GM21576 (cell line): ENCODE measurements at regions not wholly inside any gene's neighbourhood (a gene's known extent, or its start where the extent isn't known, plus 50 kb on each side); places are given as distances from the start of the nearest gene placed in this dataset.
"Not testable (repeated sequence)": the region's sequence is repeated elsewhere in the genome, so short reads cannot be mapped to it uniquely, and the experiment has no call there.

Experiments used
- ATAC-seq: cut with Tn5 transposase; IDR thresholded peaks from one replicate; pipeline ENCODE4 v1.9.1; 2021; ENCODE audit warnings: mild to moderate bottlenecking, moderate library complexity; ENCODE audit not compliant: unreplicated experiment

DNA sequence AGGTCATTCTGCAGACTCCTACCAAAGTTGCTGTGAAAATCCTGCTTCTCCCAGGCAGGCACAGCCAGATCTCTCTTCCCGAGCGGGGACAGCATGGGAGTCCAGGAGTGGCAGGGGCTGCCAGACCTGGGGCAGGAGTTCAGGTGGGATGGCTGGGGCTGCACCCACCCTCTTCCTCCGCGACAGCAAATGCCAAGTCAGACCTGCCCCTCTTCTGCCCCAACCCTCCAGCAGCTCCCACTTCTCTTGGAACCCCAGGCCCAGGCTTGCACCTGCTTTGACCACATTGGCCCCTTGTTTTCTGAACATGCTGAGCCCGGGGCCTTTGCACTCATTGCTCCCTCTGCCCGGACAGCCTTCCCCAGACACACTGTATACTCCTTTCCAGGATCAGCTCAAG, 288.2 kb upstream of the HS6ST1 start:
- no peak for ATAC-seq

DNA sequence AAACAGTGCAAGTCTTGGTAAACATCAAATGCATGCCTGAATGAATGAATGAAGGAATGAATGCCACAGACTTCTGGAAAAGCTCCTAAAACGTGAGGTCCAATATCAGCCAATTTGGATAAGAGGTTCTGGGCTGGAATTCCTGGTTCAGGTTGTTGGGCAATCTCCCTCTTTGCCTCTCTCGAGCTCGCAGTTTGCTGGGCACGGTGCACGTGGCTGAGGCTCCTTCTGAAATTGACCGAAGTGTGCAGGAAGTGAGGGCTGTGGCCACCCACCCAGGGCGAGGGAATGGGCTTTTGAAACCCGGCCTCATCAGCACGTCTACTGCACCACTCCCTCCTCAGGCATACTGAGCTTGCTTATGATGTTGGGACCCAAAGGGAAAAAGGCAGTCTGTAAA, 288.8 kb upstream of the HS6ST1 start:
- ATAC-seq = no peak

DNA sequence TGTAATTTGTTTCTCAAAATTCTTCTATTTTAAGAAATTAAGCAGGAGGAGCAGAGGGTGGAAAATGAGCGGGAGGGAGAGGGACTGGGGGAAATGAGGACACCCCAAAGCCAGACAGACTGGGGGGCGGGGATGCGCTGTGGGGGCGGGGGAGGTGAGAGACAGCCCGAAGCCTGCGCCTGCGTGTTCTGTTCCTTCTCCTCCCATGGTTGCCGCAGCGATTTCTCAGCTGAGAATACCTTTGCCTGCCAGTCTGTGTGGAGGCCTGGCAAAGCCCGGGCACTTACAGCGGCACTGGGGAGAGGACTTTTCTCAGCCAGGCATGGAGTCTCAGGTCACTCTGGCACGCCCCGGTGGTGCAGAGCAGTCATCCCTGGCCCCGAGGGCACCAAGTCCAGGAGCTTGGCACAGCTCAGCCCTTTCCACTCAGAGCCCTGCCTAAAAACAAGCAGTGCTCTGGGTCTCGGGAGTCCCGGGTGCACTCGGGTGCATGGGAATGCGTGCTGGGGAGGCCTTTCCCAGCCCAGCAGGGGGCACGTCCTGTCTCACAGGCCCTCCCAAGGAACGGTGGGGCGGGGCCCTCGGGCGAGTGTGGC, 289.3 kb upstream of the HS6ST1 start:
- no peak for ATAC-seq

DNA sequence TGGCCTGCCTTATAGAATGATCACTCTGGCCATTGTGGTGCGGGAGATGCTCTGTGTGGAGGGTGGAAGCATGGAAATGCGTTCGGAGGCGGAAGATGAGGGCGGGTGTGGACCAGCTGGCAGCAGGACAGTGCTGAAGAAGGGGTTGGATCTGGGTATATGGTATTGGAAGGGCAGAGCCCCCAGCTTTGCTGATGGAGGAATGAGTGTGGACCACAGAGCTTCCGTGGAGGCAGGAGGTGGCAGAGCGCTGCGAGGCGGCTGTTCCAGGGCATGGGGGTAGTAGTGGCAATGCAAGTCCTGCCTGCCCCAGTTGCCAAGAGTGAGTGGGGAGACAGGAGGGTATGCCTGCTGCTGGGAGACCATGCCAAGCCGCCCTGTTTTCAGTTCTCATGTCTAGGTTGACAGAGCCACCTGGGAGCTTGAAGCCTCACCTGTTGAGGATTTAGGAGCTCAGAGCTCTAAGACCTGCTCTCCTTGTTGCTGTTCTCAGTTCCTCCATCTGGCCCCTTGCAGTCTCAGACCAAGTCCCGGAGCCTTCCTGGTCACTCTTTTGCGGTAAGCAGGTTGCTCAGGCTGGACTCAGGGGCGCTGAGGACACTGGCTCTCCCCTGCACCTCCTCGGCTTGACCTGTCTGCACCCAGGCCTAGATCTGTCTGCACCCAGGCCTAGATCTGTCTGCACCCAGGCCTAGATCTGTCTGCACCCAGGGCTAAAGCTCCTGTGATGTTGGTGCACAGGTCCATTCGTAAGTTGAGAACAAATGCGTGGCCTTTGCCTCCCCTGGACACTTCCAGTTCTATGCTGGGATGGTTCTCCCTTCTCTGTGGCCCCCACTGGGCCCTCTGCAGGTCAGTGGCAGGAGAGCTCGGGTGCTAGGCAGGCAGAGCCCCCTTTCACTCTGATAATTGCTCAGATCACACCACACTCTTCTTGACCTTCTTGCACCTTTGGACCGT, 290.5 kb upstream of the HS6ST1 start:
- ATAC-seq = no peak

DNA sequence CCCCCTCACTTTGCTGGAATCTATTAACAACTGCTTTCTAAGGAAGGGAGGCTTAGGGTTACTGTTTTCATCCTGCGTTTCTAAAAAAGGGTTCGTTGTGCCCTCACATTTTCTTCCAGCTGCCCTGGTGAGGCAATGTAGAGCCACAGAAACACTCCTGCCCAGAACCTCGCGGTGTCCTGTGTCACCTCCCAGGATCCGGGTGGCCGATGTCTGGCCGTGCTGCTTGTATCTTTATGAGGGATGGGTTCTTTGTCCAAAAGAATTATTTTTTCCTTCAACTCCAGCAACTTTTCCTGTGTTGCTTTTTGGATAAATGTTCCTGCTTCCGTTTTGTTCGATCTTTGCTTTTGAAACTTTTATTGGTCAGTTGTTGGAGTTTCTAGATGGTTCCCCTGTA, 291.8 kb upstream of the HS6ST1 start:
- no peak for ATAC-seq

DNA sequence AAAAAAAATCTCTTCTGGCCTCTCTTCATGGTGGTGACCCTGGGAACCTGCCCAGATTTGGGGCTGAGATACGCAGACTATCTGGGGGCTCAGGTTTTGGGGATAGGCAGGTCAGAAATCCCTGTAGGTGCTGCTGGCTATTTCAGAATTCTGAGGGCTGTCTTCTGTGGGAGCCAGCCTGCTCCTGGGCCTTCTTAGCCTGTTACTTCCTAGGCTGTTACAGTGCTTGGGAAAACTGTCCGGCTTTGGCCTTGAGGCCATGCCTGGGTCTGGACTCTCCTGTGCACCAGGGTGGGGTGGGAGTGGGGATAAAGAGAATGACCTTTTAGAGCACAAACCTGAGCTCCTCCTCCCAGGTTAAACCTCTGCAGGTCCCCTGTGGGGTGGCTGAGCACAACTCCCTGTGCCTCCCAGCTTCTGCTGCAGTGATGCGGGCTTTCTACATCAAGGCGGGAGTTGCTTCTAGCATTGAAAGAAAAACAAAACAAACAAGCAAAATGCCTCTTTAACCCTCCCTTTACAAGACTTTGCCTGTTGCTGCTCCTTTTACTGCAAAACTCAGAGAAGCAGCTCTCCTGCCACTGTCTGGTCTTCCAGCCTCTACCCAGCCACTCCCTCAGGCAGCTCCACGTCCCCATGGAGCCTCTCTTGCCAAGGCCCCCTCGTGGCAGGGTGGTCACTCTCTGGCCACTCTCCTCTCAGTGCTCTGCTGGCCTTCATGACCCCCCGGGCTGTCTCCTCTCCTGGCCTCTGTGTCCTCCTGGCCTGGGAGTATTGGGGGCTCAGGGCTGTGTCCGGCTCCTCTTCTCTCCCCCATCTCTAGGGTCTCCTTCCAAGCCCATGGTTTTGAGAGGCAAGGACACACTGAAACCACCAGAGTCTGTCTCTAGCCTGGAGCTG, 293.0 kb upstream of the HS6ST1 start:
- ATAC-seq = no peak

DNA sequence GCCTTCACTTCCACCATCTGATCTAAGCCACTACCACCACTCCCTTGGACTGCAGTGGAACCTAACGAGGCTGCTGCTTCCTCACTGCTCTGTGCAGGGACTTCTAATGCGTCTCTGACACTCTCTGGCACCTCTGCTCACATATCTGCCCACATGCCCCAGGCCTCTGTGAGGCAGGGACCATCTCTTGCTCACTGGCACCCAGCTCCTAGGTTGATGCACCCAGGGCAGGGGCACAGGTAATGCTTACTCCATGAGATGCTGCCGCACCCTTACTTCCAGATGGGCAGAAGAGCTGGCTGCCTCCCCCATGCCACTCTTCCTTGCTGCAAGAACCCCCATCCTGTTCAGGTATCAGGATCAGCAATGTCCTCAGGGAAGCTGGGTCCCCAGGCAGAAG, 294.0 kb upstream of the HS6ST1 start:
- ATAC-seq = no peak

DNA sequence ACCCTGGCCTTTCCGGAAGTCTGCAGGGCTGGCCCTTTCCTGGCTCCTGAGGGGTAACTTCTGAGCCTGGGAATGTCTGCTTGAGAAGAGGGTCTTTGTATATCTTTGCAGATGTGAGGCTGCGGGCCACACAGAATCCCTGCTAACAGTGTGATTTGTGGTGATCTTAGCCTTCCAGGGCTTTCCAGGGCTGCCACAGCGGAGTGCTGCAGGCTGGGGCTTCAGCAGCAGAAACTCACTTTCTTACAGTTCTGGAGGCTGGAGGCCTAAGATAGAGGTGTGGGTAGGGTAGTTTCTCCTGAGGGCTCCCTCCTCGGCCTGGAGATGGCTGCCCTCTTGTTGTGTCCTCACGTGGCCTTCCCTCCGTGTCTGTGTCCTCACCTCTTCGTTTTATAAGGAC, 294.7 kb upstream of the HS6ST1 start:
- no peak for ATAC-seq

DNA sequence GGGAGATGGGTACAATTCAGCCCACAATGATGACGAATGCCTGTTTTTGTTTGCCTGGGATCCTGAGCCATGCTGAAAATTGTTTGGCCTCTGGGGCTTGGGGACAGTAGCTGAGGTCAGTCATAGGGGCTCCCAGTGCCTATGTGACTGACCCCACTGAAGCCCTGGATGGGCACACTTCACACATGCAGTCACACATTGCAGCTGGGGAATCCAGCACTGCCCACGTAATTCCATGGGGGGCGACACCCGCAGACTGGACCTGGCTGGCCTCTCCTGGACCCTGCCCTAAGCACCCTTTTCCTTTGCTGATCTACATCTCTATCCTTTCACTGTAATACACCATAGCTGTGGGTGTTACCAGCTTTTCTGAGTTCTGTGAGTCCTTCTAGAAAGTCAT, 295.2 kb upstream of the HS6ST1 start:
- no peak for ATAC-seq

DNA sequence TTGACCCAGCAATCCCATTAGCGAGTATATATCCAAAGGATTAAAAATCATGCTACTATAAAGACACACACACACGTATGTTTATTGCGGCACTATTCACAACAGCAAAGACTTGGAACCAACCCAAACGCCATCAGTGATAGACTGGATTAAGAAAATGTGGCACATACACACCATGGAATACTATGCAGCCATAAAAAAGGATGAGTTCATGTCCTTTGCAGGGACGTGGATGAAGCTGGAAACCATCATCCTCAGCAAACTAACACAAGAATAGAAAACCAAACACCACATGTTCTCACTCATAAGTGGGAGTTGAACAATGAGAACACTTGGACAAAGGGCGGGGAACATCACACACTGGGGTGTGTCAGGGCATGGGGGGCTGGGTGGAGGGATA, 296.2 kb upstream of the HS6ST1 start:
- not testable (repeated sequence) for ATAC-seq

DNA sequence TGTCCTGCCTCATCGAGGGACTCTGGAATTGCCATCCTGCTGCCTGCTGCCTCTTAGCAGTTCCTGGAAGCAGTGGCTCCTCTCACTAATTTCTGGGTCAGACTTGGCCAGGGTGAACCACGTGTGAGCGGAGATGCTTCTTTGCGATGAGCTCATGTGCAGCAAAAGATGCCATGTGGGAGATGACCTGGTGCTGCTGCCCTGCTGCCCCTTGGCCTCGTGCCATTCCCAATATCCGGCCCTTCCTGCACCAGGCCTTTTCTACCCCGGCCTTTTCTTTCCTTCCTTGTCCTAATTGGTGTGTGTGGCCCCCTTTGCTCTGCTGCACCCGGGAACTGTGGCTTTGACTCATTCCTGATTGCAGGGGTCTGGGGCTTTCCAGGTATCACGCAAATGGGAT, 296.9 kb upstream of the HS6ST1 start:
- no peak for ATAC-seq

DNA sequence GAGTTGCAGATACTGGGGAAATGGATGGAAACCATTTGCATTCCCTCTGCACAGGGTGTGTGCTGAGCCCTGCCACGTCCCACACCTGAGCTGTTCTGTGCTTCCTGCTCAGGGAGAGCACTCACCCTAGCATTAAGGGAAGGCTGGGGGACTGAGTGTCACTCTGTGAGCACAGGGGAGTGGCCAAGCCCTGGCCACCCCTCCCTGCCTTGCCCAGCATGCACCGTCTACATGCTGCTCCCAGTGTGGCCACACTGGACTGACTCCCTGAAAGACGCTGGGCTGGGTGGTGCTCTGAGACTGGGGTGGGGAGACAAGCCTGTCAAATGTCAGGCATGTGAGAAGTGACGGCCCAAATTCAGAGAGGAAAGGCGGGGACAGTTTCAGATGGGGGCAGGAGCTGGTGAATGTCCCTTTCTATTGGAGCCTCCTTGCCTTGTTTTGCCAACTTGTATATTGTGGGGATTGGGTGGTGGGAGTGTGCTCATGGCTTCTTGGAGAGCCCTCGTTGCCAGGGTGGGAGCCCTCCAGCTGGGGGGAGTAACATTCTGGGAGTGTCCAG, 298.4 kb upstream of the HS6ST1 start:
- ATAC-seq = no peak

DNA sequence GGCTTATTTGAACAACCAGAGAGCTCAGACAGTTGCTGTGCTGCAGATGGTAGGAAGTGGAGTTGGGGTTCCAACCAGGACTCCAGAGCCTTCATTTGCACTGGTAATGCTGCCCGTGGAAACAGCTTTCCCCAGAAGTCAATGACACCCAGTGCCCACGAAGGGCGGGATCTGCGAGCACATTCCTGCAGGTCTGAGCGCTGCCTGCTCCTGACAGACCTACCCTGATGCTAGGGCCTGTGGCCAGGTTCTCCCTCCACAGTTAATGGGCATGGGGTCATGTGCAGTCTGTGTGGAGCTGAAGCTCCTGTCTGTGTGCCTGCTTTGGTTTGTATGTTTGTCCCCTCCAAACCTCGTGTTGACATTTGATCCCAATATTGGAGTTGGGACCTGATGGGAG, 299.0 kb upstream of the HS6ST1 start:
- ATAC-seq = no peak

DNA sequence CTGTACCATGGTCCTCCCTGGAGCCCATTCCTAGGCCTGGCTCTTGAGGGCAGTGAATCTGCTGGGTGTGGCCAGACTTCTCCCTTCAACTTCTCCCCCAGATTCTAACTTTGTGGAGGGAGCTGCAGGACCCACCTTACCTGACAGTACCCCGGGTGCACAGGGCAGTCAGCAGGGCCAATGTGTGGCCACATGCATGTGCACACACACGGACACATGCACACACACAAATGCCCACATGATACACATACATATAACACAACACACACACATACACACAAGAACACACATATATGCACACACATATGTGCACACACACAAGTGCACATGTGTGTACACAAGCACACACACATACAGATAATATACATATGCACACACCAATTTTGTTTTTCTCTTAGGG, 300.0 kb upstream of the HS6ST1 start:
- no peak for ATAC-seq

DNA sequence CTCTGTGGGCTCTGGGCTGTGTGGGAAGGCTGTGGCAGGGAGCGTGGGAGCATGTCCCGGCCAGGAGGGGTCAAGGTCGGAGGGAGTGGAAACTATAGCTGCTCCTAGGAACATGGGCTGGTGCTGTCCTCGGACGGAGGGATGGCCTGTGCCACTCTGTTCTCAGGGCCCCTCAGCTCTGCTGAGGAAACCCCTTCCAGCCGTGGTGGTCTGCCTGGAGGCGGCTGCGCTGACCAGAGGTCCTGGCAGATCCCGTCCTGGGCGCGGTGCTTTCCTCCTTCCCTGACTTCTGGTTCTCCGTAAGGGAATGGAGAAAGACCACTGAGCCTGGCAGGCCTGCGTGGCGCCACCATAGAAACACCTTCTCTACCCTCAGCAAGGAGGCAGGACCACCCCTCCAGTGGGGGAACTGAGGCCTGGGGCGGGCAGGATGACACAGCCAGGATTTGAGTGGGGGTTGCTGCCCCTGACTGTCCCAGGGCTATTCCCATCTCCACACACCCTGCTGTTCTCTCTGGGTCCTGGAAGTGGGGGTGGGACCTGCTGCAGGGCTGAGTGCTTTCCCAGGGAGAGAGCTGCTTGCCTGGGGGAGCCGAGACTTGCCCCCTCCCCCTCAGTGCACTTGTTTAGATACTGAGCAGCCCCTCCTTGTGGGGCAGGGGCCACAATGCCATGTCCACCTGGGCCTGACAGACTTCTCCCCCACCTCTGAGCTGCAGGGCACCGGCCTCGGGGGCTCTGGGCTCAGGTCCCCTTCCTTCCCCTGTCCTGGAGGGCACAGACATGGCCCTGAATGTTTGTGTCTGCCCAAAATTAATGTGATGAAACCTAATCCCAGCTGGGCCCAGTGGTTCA, 301.0 kb upstream of the HS6ST1 start:
- no peak for ATAC-seq

DNA sequence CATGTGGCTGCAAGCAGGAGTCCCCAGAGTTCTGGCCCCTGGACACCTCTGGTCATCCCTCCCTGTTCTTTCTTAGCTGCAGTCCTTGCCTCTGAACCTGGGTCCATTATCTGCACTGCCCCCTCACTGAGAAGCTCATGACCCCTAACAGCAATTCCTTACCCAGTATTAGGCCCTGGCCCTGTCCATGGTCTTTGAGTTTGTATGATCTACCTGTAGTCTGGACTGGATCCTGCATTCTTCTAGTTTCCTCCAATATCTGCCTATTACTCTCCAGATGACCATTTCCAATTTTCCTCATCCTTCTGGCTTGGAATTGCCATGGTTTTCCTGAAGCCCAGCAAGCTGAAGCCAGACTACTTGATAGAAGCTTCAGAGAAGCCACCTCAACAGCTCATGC, 302.4 kb upstream of the HS6ST1 start:
- no peak for ATAC-seq

DNA sequence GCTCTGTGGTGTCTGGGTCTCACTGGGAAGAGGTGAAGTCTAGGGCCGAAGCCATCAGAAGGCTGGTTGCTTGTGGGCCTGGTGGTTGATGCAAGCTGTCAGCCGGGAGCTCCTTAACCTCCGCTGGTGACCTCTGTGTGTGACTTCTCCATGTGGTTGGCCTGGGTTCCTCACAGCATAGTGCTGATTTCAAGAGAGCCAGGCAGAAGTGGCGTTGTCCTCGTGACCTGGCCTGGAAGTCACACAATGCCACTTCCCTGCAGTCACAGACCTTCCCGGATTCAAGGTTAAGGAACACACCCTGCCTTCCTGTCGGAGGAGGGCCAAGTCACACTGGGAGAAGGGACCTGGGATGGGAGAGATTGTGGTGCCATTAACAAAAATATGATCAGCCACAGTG, 303.7 kb upstream of the HS6ST1 start:
- ATAC-seq = no peak

DNA sequence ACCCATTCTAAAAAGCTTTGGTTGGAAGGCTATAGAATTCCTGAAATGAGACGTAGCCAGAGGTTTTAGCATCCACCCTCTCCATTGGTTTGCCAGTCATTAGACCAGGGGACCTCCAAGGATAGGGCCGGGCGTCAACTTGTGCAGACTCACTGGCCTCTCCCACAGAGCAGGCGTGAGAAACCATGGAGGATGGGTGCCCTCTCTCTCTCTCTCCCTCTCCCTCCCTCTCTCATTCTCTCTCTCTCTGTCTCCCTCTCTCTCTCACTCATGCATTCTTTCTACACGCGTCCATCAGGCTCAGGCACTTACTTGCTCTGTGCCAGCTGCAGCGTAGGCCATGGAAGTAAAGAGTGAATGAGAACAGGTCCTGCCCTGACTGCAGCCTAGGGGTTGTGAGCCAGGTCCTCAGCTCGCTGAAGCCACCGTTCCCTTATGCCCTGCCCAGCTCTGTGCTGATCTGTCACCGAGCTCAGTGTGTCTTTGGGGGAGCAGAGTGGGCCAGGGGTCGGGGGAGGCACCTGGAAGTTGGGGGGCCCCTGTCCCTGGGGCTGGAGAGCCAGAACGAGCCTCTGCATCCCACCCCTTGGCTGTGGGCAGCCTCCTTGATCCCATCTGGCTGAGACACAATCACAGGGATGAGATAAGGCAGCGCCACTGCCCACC, 304.4 kb upstream of the HS6ST1 start:
- ATAC-seq = no peak
